SU-DHL-6 (cell line): ENCODE measurements at regions not wholly inside any gene's neighbourhood (a gene's known extent, or its start where the extent isn't known, plus 50 kb on each side); places are given as distances from the start of the nearest gene placed in this dataset.

Experiments
- CTCF ChIP-seq: fragments of 200-600 bp; sonication (generic); IDR thresholded peaks from one replicate; pipeline ENCODE4 v1.5.1; 2017; ENCODE audit warnings: antibody characterized with exemption, mild to moderate bottlenecking, low read length, moderate library complexity; ENCODE audit not compliant: insufficient read depth, poor library complexity, severe bottlenecking
- EZH2phosphoT487 ChIP-seq: fragments of 200-600 bp; sonication (generic), shearing (Covaris generic); conservative IDR thresholded peaks from 2 replicates; pipeline ENCODE4 v1.6.1; 2018; ENCODE audit warnings: mild to moderate bottlenecking, antibody characterized with exemption, low read length, moderate library complexity, mixed read lengths

- TF ChIP-seq CTCF (no peak), EZH2phosphoT487 (no peak)
Measured at GRCh38 chr9:3646226-3646625, 120.4 kb upstream of the RFX3 start.
